HL-60 (cell line): ENCODE measurements at regions not wholly inside any gene's neighbourhood (a gene's known extent, or its start where the extent isn't known, plus 50 kb on each side); places are given as distances from the start of the nearest gene placed in this dataset.

Experiments used
- POLR2AphosphoS5 ChIP-seq: IDR thresholded peaks from 2 replicates; pipeline ENCODE4 v1.6.1; 2012; ENCODE audit warnings: low read depth
- TF ChIP-seq, protein P1 (sequence below): IDR thresholded peaks from one replicate; pipeline ENCODE4 v1.5.1; 2011; ENCODE audit warnings: low read length, control low read depth, inconsistent platforms; ENCODE audit not compliant: insufficient read depth

GRCh38 chr1:228845101-228845500 lies 109.8 kb downstream of the RHOU start:
- TF ChIP-seq, protein P1, sequence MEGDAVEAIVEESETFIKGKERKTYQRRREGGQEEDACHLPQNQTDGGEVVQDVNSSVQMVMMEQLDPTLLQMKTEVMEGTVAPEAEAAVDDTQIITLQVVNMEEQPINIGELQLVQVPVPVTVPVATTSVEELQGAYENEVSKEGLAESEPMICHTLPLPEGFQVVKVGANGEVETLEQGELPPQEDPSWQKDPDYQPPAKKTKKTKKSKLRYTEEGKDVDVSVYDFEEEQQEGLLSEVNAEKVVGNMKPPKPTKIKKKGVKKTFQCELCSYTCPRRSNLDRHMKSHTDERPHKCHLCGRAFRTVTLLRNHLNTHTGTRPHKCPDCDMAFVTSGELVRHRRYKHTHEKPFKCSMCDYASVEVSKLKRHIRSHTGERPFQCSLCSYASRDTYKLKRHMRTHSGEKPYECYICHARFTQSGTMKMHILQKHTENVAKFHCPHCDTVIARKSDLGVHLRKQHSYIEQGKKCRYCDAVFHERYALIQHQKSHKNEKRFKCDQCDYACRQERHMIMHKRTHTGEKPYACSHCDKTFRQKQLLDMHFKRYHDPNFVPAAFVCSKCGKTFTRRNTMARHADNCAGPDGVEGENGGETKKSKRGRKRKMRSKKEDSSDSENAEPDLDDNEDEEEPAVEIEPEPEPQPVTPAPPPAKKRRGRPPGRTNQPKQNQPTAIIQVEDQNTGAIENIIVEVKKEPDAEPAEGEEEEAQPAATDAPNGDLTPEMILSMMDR = no peak
- TF ChIP-seq POLR2AphosphoS5 = no peak
